ENCODE measurements at regions not wholly inside any gene's neighbourhood (a gene's known extent, or its start where the extent isn't known, plus 50 kb on each side); places are given as distances from the start of the nearest gene placed in this dataset.
"Not testable (repeated sequence)": the region's sequence is repeated elsewhere in the genome, so short reads cannot be mapped to it uniquely, and the experiment has no call there.

GRCh38 chr3:26505399-26505798 lies 117.2 kb upstream of the LRRC3B start:
- H3K4me2 ChIP-seq = peak overlapping the region in 10 of 11 experiments; percentile 0 to 54 (median 22); a peak in 11 of 22 replicates
- H4K20me1 ChIP-seq = no peaks in the 10 kb centered on the region
- peaks cover 0 to 15% (median 10%) of the 10 kb centered on the region in 10 experiments; a peak in 16 of 20 replicates for H3K4me1 ChIP-seq
- peaks cover 0 to 12% (median 6%) of the 10 kb centered on the region in 11 experiments; a peak in 6 of 22 replicates for H3K9me3 ChIP-seq (replicated peaks in 1 of 11)
- no peaks in the 10 kb centered on the region for H3K27me3 ChIP-seq
- no peak overlapping the region for H3K9ac ChIP-seq
- no peaks in the 10 kb centered on the region for H3K36me3 ChIP-seq
- no peak overlapping the region for H3K4me3 ChIP-seq
- no peak overlapping the region for H3K27ac ChIP-seq
- no peak for TF ChIP-seq Cebpa-rat (IDR thresholded peaks at IDR 0.05)

GRCh38 chr3:26514445-26515029 lies 108.0 kb upstream of the LRRC3B start:
- not testable (repeated sequence) for H3K36me3 ChIP-seq, H3K4me3 ChIP-seq, H3K27ac ChIP-seq, H4K20me1 ChIP-seq, H3K27me3 ChIP-seq, H3K4me1 ChIP-seq, H3K9ac ChIP-seq, H3K4me2 ChIP-seq
- H3K9me3 ChIP-seq (replicated peaks in 1 of 11) = peaks cover 22 to 32% (median 28%) of the 10 kb centered on the region in 11 experiments

GRCh38 chr3:26515351-26515750 lies 107.2 kb upstream of the LRRC3B start:
- Histone ChIP-seq H3K9me3 (replicated peaks in 1 of 11) (peaks cover 22 to 35% (median 29%) of the 10 kb centered on the region in 11 experiments), H3K27ac (no peak overlapping the region), H3K36me3 (peaks cover 0 to 7% (median 0%) of the 10 kb centered on the region in 11 experiments; a peak in 1 of 22 replicates), H3K4me2 (no peak overlapping the region), H3K4me3 (no peak overlapping the region), H4K20me1 (no peaks in the 10 kb centered on the region), H3K9ac (no peak overlapping the region), H3K4me1 (no peaks in the 10 kb centered on the region), H3K27me3 (no peaks in the 10 kb centered on the region)
- no peak for TF ChIP-seq Cebpa-rat (IDR thresholded peaks at IDR 0.05)

GRCh38 chr3:26521261-26521660 lies 101.3 kb upstream of the LRRC3B start:
- Histone ChIP-seq H3K36me3 (peaks cover 0 to 7% (median 0%) of the 10 kb centered on the region in 11 experiments; a peak in 1 of 22 replicates), H3K9ac (no peak overlapping the region), H3K27me3 (no peaks in the 10 kb centered on the region), H3K4me3 (no peak overlapping the region), H3K9me3 (replicated peaks in 1 of 11) (peaks cover 38 to 55% (median 42%) of the 10 kb centered on the region in 11 experiments), H3K27ac (no peak overlapping the region), H4K20me1 (no peaks in the 10 kb centered on the region), H3K4me2 (no peak overlapping the region), H3K4me1 (no peaks in the 10 kb centered on the region)
- no peak for TF ChIP-seq Cebpa-rat (IDR thresholded peaks at IDR 0.05)

GRCh38 chr3:26522919-26523318 lies 99.7 kb upstream of the LRRC3B start:
- H3K4me2 ChIP-seq = no peak overlapping the region
- peaks cover 0 to 3% (median 0%) of the 10 kb centered on the region in 11 experiments; a peak in 1 of 22 replicates for H3K36me3 ChIP-seq
- H3K9ac ChIP-seq = no peak overlapping the region
- no peaks in the 10 kb centered on the region for H4K20me1 ChIP-seq
- no peaks in the 10 kb centered on the region for H3K4me1 ChIP-seq
- H3K27ac ChIP-seq = no peak overlapping the region
- no peak for TF ChIP-seq Cebpa-rat (IDR thresholded peaks at IDR 0.05)
- H3K27me3 ChIP-seq = no peaks in the 10 kb centered on the region
- H3K4me3 ChIP-seq = no peak overlapping the region
- peaks cover 28 to 51% (median 37%) of the 10 kb centered on the region in 11 experiments for H3K9me3 ChIP-seq (replicated peaks in 1 of 11)

- no peak overlapping the region for H3K9ac ChIP-seq
- no peak overlapping the region for H3K27ac ChIP-seq
- no peaks in the 10 kb centered on the region for H3K4me1 ChIP-seq
- no peaks in the 10 kb centered on the region for H3K27me3 ChIP-seq
- no peaks in the 10 kb centered on the region for H4K20me1 ChIP-seq
- H3K9me3 ChIP-seq (replicated peaks in 1 of 11) = peaks cover 19 to 52% (median 40%) of the 10 kb centered on the region in 11 experiments; a peak in 21 of 22 replicates
- TF ChIP-seq Cebpa-rat (IDR thresholded peaks at IDR 0.05) = no peak
- H3K4me3 ChIP-seq = no peak overlapping the region
- H3K4me2 ChIP-seq = no peak overlapping the region
- no peaks in the 10 kb centered on the region for H3K36me3 ChIP-seq
Observed at GRCh38 chr3:26525013-26525412, 97.6 kb upstream of the LRRC3B start.

- H3K36me3 ChIP-seq = no peaks in the 10 kb centered on the region
- H3K27me3 ChIP-seq = no peaks in the 10 kb centered on the region
- no peaks in the 10 kb centered on the region for H4K20me1 ChIP-seq
- H3K27ac ChIP-seq = no peak overlapping the region
- H3K4me2 ChIP-seq = peak overlapping the region in 3 of 11 experiments; percentile 3 to 36 (median 17); a peak in 3 of 22 replicates
- H3K4me3 ChIP-seq = no peak overlapping the region
- peaks cover 0 to 19% (median 7%) of the 10 kb centered on the region in 11 experiments; a peak in 11 of 22 replicates for H3K9me3 ChIP-seq (replicated peaks in 1 of 11)
- peaks cover 0 to 12% (median 0%) of the 10 kb centered on the region in 10 experiments; a peak in 3 of 20 replicates for H3K4me1 ChIP-seq
- no peak overlapping the region for H3K9ac ChIP-seq
- no peak for TF ChIP-seq Cebpa-rat (IDR thresholded peaks at IDR 0.05)
Observed at GRCh38 chr3:26535151-26535550, 87.4 kb upstream of the LRRC3B start.

GRCh38 chr3:26536955-26537354 lies 85.6 kb upstream of the LRRC3B start:
- no peaks in the 10 kb centered on the region for H3K27me3 ChIP-seq
- no peak for TF ChIP-seq Cebpa-rat (IDR thresholded peaks at IDR 0.05)

GRCh38 chr3:26550413-26550812 lies 72.2 kb upstream of the LRRC3B start:
- no peak overlapping the region for H3K27ac ChIP-seq
- no peaks in the 10 kb centered on the region for H3K36me3 ChIP-seq
- no peak overlapping the region for H3K4me2 ChIP-seq
- H3K4me3 ChIP-seq = no peak overlapping the region
- no peak for TF ChIP-seq Cebpa-rat (IDR thresholded peaks at IDR 0.05)
- no peaks in the 10 kb centered on the region for H3K4me1 ChIP-seq
- H3K9me3 ChIP-seq (replicated peaks in 1 of 11) = peaks cover 0 to 12% (median 6%) of the 10 kb centered on the region in 11 experiments; a peak in 4 of 22 replicates
- H3K9ac ChIP-seq = no peak overlapping the region
- H4K20me1 ChIP-seq = no peaks in the 10 kb centered on the region
- no peaks in the 10 kb centered on the region for H3K27me3 ChIP-seq

More at GRCh38 chr3:26536955-26537354, 85.6 kb upstream of the LRRC3B start:
- H3K4me3 ChIP-seq = no peak overlapping the region
- H3K4me1 ChIP-seq = peaks cover 0 to 21% (median 0%) of the 10 kb centered on the region in 10 experiments; a peak in 8 of 20 replicates
- no peak overlapping the region for H3K4me2 ChIP-seq
- H4K20me1 ChIP-seq = no peaks in the 10 kb centered on the region
- H3K36me3 ChIP-seq = no peaks in the 10 kb centered on the region
- H3K9ac ChIP-seq = no peak overlapping the region
- no peak overlapping the region for H3K27ac ChIP-seq
- H3K9me3 ChIP-seq (replicated peaks in 1 of 11) = peaks cover 0 to 16% (median 4%) of the 10 kb centered on the region in 11 experiments; a peak in 9 of 22 replicates

- no peaks in the 10 kb centered on the region for H3K36me3 ChIP-seq
- H3K9me3 ChIP-seq (replicated peaks in 1 of 11) = no peaks in the 10 kb centered on the region
- no peaks in the 10 kb centered on the region for H4K20me1 ChIP-seq
- H3K9ac ChIP-seq = no peak overlapping the region
- peaks cover 0 to 8% (median 0%) of the 10 kb centered on the region in 10 experiments; a peak in 3 of 20 replicates for H3K4me1 ChIP-seq
- no peak overlapping the region for H3K4me2 ChIP-seq
- H3K27ac ChIP-seq = no peak overlapping the region
- no peaks in the 10 kb centered on the region for H3K27me3 ChIP-seq
- no peak overlapping the region for H3K4me3 ChIP-seq
- no peak for TF ChIP-seq Cebpa-rat (IDR thresholded peaks at IDR 0.05)
Observed at GRCh38 chr3:26556637-26557036, 65.9 kb upstream of the LRRC3B start.

All from BLaER1 treated with 17β-estradiol and CSF1 and Interleukin-3, amounts not matched to agents 10 nM and 100 nM (cell line).